ENCODE measurements at regions not wholly inside any gene's neighbourhood (a gene's known extent, or its start where the extent isn't known, plus 50 kb on each side); places are given as distances from the start of the nearest gene placed in this dataset.

DNA sequence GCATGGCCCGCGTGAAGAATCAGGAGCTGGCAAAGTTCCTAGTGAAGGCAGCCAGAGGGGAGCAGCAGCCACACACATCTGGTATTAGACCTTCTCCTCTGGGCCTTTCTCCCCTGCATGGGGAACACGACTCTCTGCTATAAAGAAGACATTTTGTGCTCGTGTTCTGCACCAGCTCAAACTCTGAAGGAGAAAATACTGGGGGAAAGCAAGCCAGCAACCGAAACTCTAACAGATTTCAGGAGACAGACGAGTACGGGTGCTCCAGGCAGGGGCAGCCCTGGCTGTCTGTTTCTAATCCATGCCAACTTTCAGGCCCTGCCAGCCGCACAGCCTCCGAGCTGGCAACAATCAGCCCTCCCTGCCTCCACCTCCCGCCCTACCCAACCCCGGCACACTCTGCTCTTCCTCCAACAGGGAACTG is 296.3 kb downstream of the BRD1 start:
- H3K9me3 ChIP-seq, result no peaks in the 10 kb centered on the region
- H3K36me3 ChIP-seq, result no peaks in the 10 kb centered on the region
- H3K27me3 ChIP-seq, result peaks cover 0 to 14% (median 0%) of the 10 kb centered on the region in 3 donors
- H3K4me3 ChIP-seq, result no peak overlapping the region
- no peak overlapping the region for H3K27ac ChIP-seq
- TF ChIP-seq POLR2AphosphoS5 (IDR thresholded peaks at IDR 0.05), result no peak
- no peak for TF ChIP-seq POLR2A (IDR thresholded peaks at IDR 0.05)
- no peak for TF ChIP-seq EP300 (IDR thresholded peaks at IDR 0.05)
- TF ChIP-seq, protein P1, sequence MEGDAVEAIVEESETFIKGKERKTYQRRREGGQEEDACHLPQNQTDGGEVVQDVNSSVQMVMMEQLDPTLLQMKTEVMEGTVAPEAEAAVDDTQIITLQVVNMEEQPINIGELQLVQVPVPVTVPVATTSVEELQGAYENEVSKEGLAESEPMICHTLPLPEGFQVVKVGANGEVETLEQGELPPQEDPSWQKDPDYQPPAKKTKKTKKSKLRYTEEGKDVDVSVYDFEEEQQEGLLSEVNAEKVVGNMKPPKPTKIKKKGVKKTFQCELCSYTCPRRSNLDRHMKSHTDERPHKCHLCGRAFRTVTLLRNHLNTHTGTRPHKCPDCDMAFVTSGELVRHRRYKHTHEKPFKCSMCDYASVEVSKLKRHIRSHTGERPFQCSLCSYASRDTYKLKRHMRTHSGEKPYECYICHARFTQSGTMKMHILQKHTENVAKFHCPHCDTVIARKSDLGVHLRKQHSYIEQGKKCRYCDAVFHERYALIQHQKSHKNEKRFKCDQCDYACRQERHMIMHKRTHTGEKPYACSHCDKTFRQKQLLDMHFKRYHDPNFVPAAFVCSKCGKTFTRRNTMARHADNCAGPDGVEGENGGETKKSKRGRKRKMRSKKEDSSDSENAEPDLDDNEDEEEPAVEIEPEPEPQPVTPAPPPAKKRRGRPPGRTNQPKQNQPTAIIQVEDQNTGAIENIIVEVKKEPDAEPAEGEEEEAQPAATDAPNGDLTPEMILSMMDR (IDR thresholded peaks at IDR 0.05), result no peak
- H3K4me1 ChIP-seq, result no peaks in the 10 kb centered on the region
- 64 to 76% methylated on average over 11 of the region's 11 CpGs for WGBS, 2 donors
- no peak for DNase-seq
- intact Hi-C loops (cut with DNase I), result no loop called here

DNA sequence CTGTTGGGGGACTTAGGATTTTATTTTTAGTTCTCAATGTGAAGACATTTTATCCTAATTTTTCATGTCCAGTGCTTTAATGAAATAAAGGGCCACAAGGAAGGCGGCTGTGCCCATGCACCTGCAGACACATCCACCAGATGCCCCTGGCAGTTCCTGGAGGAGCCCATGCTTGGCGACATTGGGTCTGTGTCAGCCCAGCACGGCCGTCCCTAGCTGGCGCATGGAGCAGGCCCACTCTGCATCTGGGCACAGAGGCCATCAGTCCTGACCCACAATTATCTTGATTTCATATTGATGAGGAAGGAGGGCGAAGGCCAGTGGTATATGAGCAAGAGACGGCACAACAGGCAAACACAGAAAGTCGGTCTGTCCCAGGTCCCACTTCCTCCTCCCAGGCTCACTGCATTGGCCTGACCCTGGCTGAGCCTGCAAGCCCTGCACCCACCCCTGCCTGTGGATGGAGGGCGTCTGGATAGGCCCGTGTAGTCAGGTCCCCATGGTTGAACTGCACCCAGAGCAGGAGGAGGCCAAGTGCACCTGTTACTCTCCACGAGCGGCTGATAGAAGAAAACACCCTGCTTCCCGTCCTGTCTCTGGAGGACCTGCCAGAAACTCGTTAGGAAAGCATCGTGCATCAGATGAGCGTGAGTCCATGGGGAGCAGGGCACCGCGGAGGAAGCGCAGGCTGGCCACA is 296.9 kb downstream of the BRD1 start:
- WGBS, 2 donors, result 78 to 87% methylated on average over 19 of the region's 19 CpGs
- no peak for TF ChIP-seq EP300 (IDR thresholded peaks at IDR 0.05)
- no peak for TF ChIP-seq POLR2AphosphoS5 (IDR thresholded peaks at IDR 0.05)
- TF ChIP-seq, protein P1 (IDR thresholded peaks at IDR 0.05), result no peak
- no peak for TF ChIP-seq POLR2A (IDR thresholded peaks at IDR 0.05)
- Histone ChIP-seq H3K27me3 (peaks cover 0 to 17% (median under 1%) of the 10 kb centered on the region in 3 donors), H3K9me3 (no peaks in the 10 kb centered on the region), H3K27ac (no peak overlapping the region), H3K4me1 (no peaks in the 10 kb centered on the region), H3K36me3 (no peaks in the 10 kb centered on the region), H3K4me3 (no peak overlapping the region)
- intact Hi-C loops (cut with DNase I), result no loop called here
- DNase-seq, result no peak

- H3K4me3 ChIP-seq, result no peak overlapping the region
- H3K4me1 ChIP-seq, result no peaks in the 10 kb centered on the region
- H3K27me3 ChIP-seq, result peaks cover 0 to 22% (median 7%) of the 10 kb centered on the region in 3 donors
- WGBS, 2 donors, result 42 to 73% methylated on average over 5 to 6 of the region's 6 CpGs
- no peak overlapping the region for H3K27ac ChIP-seq
- intact Hi-C loops (cut with DNase I), result no loop called here
- no peaks in the 10 kb centered on the region for H3K36me3 ChIP-seq
- no peak for DNase-seq
- no peaks in the 10 kb centered on the region for H3K9me3 ChIP-seq
- TF ChIP-seq POLR2A (IDR thresholded peaks at IDR 0.05), result no peak
These were observed 299.3 kb downstream of the BRD1 start for GRCh38 chr22:49528420-49528720.

DNA sequence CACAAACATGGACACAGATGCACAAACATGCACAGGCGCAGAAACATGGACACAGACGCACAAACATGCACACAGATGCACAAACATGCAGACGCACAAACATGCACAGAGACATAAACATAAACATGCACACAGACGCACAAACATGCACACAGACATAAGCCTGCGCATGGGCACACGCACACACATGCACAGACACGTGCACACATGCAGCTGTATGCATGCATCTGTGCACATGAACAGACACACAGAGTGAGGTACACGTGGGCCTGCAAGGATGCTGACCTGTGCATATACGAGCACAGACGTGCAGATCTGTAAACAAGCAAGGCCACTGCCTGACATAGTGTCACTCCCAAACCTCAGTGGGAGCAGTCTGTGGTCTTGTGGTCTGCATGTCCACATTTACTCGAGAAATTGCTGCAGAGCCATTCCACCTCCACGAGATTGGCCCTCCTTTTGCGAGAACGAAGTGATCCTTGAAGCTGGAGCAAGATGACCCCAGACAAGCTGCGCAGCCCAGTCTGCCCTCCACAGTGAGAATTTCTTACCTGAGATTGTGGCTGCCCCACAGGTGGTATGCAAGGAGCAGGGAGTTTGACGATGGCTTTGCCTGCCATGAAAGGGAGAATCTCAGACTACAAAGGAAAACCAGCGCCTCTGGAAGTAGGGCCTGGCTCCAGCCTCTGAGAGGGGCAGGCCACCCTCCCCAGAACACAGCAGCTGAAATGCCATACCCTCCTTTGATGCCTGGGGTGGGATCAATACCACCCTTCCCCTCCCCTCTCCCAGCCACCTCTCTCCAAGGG is 299.9 kb downstream of the BRD1 start:
- 78 to 85% methylated on average over 17 of the region's 17 CpGs for WGBS, 2 donors

More for the DNA sequence above, 299.9 kb downstream of the BRD1 start:
- H3K9me3 ChIP-seq, result no peaks in the 10 kb centered on the region
- peaks cover 0 to 27% (median 13%) of the 10 kb centered on the region in 3 donors for H3K27me3 ChIP-seq
- DNase-seq, result no peak
- H3K27ac ChIP-seq, result no peak overlapping the region
- H3K4me1 ChIP-seq, result no peaks in the 10 kb centered on the region
- no peak overlapping the region for H3K4me3 ChIP-seq
- TF ChIP-seq, protein P1 (IDR thresholded peaks at IDR 0.05), result no peak
- TF ChIP-seq EP300 (IDR thresholded peaks at IDR 0.05) (no peak), POLR2AphosphoS5 (IDR thresholded peaks at IDR 0.05) (no peak), POLR2A (IDR thresholded peaks at IDR 0.05) (no peak)
- H3K36me3 ChIP-seq, result no peaks in the 10 kb centered on the region
- intact Hi-C loops (cut with DNase I), result no loop called here
